ENCODE measurements at regions not wholly inside any gene's neighbourhood (a gene's known extent, or its start where the extent isn't known, plus 50 kb on each side); places are given as distances from the start of the nearest gene placed in this dataset.

- TF ChIP-seq EZH2phosphoT487 (conservative IDR thresholded peaks at IDR 0.05; ENCODE audit: low read length): no peak
- no peak for TF ChIP-seq CTCF (IDR thresholded peaks at IDR 0.05; ENCODE audit: insufficient read depth, low read length, poor library complexity, severe bottlenecking)
Observed at GRCh38 chr2:59959944-59960343, 593.5 kb downstream of the BCL11A start.
